HEK293 (cell line): ENCODE measurements at regions not wholly inside any gene's neighbourhood (a gene's known extent, or its start where the extent isn't known, plus 50 kb on each side); places are given as distances from the start of the nearest gene placed in this dataset.

Experiments used
- CTCF ChIA-PET: fragments of 350-600 bp; formaldehyde crosslinking; extraction: SDS; loops from one replicate; lab custom pipeline; 2021; ENCODE audit warnings: antibody characterized with exemption; lab: Yijun Ruan, JAX
- POLR2A ChIA-PET: fragments of 300-600 bp; formaldehyde crosslinking; extraction: SDS; loops from one replicate; lab custom pipeline; 2020; ENCODE audit warnings: antibody characterized with exemption, inconsistent platforms; lab: Yijun Ruan, JAX
- H3K27ac ChIP-seq: fragments of 200-500 bp; sonication (Bioruptor generic); 2 replicates; pipeline ENCODE4 v1.5.1; 2014; ENCODE audit warnings: low read depth, low read length, control low read depth, inconsistent platforms; ENCODE audit errors: extremely low read depth
- H3K36me3 ChIP-seq, 2 experiments: fragments of 200-500 bp in 1 of 2; sonication (Bioruptor generic) in 1 of 2; 1 replicate in 1 of 2; 2 replicates in 1 of 2; pipeline ENCODE4 v1.5.1; 2014 to 2017; ENCODE audit warnings: inconsistent platforms in 2 of 2, low read length in 2 of 2; ENCODE audit not compliant: control insufficient read depth in 2 of 2, insufficient read depth in 1 of 2
- H3K4me1 ChIP-seq: fragments of 200-500 bp; sonication (Bioruptor generic); 2 replicates; pipeline ENCODE4 v1.5.1; 2014; ENCODE audit warnings: mild to moderate bottlenecking, low read length, inconsistent platforms; ENCODE audit not compliant: control insufficient read depth, insufficient read depth
- H3K4me3 ChIP-seq: 2 replicates; pipeline ENCODE4 v1.5.1; 2011; ENCODE audit warnings: low read depth, mild to moderate bottlenecking, control low read depth, low read length, moderate library complexity
- H3K9me3 ChIP-seq: fragments of 200-500 bp; sonication (Bioruptor generic); 2 replicates; pipeline ENCODE4 v1.5.1; 2014; ENCODE audit warnings: low read depth, low read length, inconsistent platforms; ENCODE audit not compliant: control insufficient read depth, insufficient read depth
- ELK4 ChIP-seq: IDR thresholded peaks from 2 replicates; pipeline ENCODE4 v1.6.1; 2011; ENCODE audit warnings: mild to moderate bottlenecking, low read depth, low read length, borderline replicate concordance
- OVOL3 ChIP-seq: fragments of 450-650 bp; formaldehyde crosslinking; IDR thresholded peaks from 2 replicates; pipeline ENCODE4 v1.5.1; 2016; ENCODE audit warnings: missing biosample characterization, missing genetic modification characterization
- SALL2 ChIP-seq: fragments of 450-650 bp; formaldehyde crosslinking; IDR thresholded peaks from 2 replicates; pipeline ENCODE4 v1.5.0; 2017; ENCODE audit warnings: missing biosample characterization, mild to moderate bottlenecking, missing genetic modification characterization, borderline replicate concordance
- SCRT1 ChIP-seq: fragments of 450-650 bp; formaldehyde crosslinking; IDR thresholded peaks from 2 replicates; pipeline ENCODE4 v1.5.1; 2016; ENCODE audit warnings: missing biosample characterization, missing genetic modification characterization, borderline replicate concordance
- TCF7L2 ChIP-seq: IDR thresholded peaks from 2 replicates; pipeline ENCODE4 v1.6.1; 2011; ENCODE audit warnings: low read depth, mild to moderate bottlenecking, inconsistent platforms, low read length, moderate library complexity, borderline replicate concordance
- ZNF302 ChIP-seq: fragments of 450-650 bp; formaldehyde crosslinking; IDR thresholded peaks from 2 replicates; pipeline ENCODE4 v1.5.1; 2016; ENCODE audit warnings: missing biosample characterization, missing genetic modification characterization, low read depth
- ZNF311 ChIP-seq: fragments of 450-650 bp; formaldehyde crosslinking; IDR thresholded peaks from 2 replicates; pipeline ENCODE4 v1.5.1; 2017; ENCODE audit warnings: missing biosample characterization, missing genetic modification characterization, borderline replicate concordance
- ZNF518A ChIP-seq: fragments of 450-650 bp; formaldehyde crosslinking; conservative IDR thresholded peaks from 2 replicates; pipeline ENCODE4 v1.5.1; 2016; ENCODE audit warnings: low read depth, missing biosample characterization, missing genetic modification characterization
- ZNF544 ChIP-seq: fragments of 450-650 bp; formaldehyde crosslinking; IDR thresholded peaks from 2 replicates; pipeline ENCODE4 v1.5.0; 2017; ENCODE audit warnings: missing biosample characterization, missing genetic modification characterization
- ZNF623 ChIP-seq: fragments of 450-650 bp; formaldehyde crosslinking; IDR thresholded peaks from 2 replicates; pipeline ENCODE4 v1.5.1; 2016; ENCODE audit warnings: missing biosample characterization, missing genetic modification characterization
- ZNF664 ChIP-seq: fragments of 450-650 bp; formaldehyde crosslinking; IDR thresholded peaks from 2 replicates; pipeline ENCODE4 v1.5.1; 2016; ENCODE audit warnings: missing biosample characterization, missing genetic modification characterization
- ZNF704 ChIP-seq: fragments of 450-650 bp; formaldehyde crosslinking; IDR thresholded peaks from 2 replicates; pipeline ENCODE4 v1.5.1; 2016; ENCODE audit warnings: missing biosample characterization, missing genetic modification characterization
- ZNF747 ChIP-seq: fragments of 450-650 bp; formaldehyde crosslinking; IDR thresholded peaks from 2 replicates; pipeline ENCODE4 v1.5.1; 2016; ENCODE audit warnings: missing biosample characterization, missing genetic modification characterization
- ZNF791 ChIP-seq: fragments of 450-650 bp; formaldehyde crosslinking; IDR thresholded peaks from 2 replicates; pipeline ENCODE4 v1.5.1; 2016; ENCODE audit warnings: missing biosample characterization, missing genetic modification characterization

- ChIA-PET CTCF (interaction anchor here (0.6 kb wide), 1 partner anchor 674 kb away, joined by 5 read pairs; no protein-coding TSS in a partner anchor), POLR2A (no interaction called here)
- Histone ChIP-seq H3K9me3 (no peaks in the 10 kb centered on the region), H3K4me3 (no peak overlapping the region), H3K27ac (no peak overlapping the region), H3K4me1 (no peaks in the 10 kb centered on the region), H3K36me3 (no peaks in the 10 kb centered on the region)
- TF ChIP-seq OVOL3 = no peak
- TF ChIP-seq ZNF704 (tag by site-specific recombination) = no peak
- TF ChIP-seq ZNF623 = no peak
- no peak for TF ChIP-seq ZNF302 (tag by site-specific recombination)
- no peak for TF ChIP-seq ZNF311 (tag by site-specific recombination)
- TF ChIP-seq SCRT1 (tag by site-specific recombination) = no peak
- TF ChIP-seq ELK4 = no peak
- TF ChIP-seq ZNF664 (tag by site-specific recombination) = no peak
Measured at GRCh38 chr10:44264244-44264643, 120.7 kb downstream of the CXCL12 start.

DNA sequence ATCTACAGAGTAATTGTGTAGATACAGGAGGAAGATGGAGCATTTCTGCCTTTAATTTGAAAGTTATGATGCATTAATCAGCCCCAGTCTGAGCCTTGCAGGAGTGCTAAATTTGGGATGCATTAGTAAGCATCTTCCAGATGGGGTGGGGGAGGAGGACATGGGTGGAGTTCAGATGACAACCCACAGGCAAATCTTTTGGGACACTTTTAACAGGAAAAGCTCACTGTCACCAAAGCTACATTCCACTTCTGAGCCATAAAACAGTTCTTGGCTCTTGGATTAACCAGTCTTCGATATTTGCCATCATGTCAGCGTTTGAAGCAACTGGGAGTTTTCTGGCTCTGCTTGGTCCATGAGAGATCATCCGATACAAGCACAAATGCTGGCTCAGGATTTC, 121.1 kb downstream of the CXCL12 start:
- Histone ChIP-seq H3K36me3 (no peaks in the 10 kb centered on the region), H3K4me1 (no peaks in the 10 kb centered on the region), H3K27ac (no peak overlapping the region), H3K4me3 (no peak overlapping the region), H3K9me3 (no peaks in the 10 kb centered on the region)
- TF ChIP-seq TCF7L2 (no peak), ZNF747 (tag by site-specific recombination) (no peak), ZNF704 (tag by site-specific recombination) (no peak), ZNF518A (tag by site-specific recombination) (no peak), OVOL3 (no peak), ZNF791 (no peak), SALL2 (tag by site-specific recombination) (no peak), ZNF544 (no peak)
- ChIA-PET POLR2A (no interaction called here), CTCF (no interaction called here)
